GM18505 (cell line): ENCODE measurements at regions not wholly inside any gene's neighbourhood (a gene's known extent, or its start where the extent isn't known, plus 50 kb on each side); places are given as distances from the start of the nearest gene placed in this dataset.
"Not testable (repeated sequence)": the region's sequence is repeated elsewhere in the genome, so short reads cannot be mapped to it uniquely, and the experiment has no call there.

Experiments used
- ATAC-seq: cut with Tn5 transposase; IDR thresholded peaks from one replicate; pipeline ENCODE4 v1.9.1; 2021; ENCODE audit not compliant: unreplicated experiment
- POLR2A ChIP-seq: IDR thresholded peaks from 4 replicates; pipeline ENCODE4 v1.6.1; 2011; ENCODE audit warnings: borderline replicate concordance; ENCODE audit not compliant: insufficient read depth, insufficient read length; ENCODE audit errors: extremely low read depth

DNA sequence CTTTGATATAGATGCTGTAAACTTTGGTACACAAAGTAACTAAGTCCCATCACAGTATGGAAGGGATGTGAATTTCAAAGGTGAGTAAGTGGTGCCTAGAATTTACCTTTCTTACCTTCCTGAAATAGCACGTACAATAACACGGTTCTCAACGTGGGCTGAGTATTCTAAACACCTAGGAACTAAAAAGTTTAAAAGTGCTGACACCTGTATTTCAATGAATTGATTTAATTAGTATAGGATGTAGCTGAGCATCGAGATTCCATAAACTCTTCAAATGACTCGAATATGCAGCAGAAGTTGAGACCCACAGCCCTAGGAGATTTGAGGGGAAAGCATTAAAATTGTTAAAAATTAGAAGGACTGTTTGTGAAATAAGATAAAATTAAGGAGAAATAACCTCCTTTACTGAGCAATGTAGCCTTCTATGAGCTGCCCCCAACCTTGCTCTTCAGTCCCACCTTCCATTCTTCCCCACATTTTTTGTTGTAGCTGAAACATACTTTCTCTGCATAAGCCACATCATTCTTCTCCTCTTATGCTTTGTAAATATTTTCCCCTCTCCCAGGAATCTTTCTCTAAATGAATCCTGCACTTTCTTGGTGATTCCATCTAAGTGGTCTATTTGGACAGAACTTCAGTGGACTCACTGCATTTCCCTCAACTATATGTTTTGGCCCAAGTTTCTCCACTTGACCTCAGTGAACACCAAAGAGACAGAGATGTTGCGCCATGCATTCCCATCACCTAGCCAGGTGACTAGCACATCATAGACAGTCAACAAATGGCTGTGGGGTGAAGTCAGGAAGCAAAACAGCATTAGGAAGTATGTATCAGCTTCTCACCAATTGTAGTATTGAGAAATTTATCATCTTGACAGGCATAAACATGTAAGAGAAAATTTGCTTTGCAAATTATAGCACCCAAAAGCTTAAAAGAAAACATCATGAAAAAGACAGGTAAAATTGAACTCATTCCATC is 156.5 kb upstream of the TAS2R1 start:
- no peak for ATAC-seq
- TF ChIP-seq POLR2A = no peak

GRCh38 chr5:9785751-9786150 is 155.6 kb upstream of the TAS2R1 start:
- TF ChIP-seq POLR2A = no peak
- no peak for ATAC-seq

- no peak for TF ChIP-seq POLR2A
- ATAC-seq = no peak
Observed at GRCh38 chr5:9784231-9784630, 154.1 kb upstream of the TAS2R1 start.

- ATAC-seq = no peak
Observed at GRCh38 chr5:9782826-9783560, 152.8 kb upstream of the TAS2R1 start.

GRCh38 chr5:9781890-9782289 is 151.7 kb upstream of the TAS2R1 start:
- TF ChIP-seq POLR2A = no peak
- no peak for ATAC-seq

More at GRCh38 chr5:9782826-9783560, 152.8 kb upstream of the TAS2R1 start:
- no peak for TF ChIP-seq POLR2A

GRCh38 chr5:9781275-9781674 is 151.1 kb upstream of the TAS2R1 start:
- ATAC-seq = no peak
- no peak for TF ChIP-seq POLR2A

- no peak for TF ChIP-seq POLR2A
- no peak for ATAC-seq
Observed at GRCh38 chr5:9780501-9780900, 150.3 kb upstream of the TAS2R1 start.

- no peak for TF ChIP-seq POLR2A
- no peak for ATAC-seq
Observed at GRCh38 chr5:9776525-9776924, 146.4 kb upstream of the TAS2R1 start.

DNA sequence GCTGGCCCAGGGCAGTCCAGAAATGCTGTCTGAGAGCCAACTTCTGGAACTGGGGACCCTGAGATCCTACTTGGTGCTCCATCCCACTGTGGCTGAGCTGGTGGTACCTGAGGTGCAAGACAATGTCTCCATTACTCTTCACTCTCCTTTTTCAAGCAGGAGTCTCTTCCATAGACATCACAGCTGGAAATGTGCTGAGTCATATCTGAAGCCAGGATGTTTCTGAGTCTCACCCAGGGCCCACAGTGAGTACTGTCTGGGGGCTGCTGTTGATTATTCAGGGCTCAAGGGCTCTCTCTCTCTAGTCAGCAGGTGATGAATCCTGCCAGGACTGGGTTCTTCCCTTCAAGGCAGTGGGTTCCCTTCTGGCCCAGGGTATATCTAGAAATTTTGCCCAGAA is 145.2 kb upstream of the TAS2R1 start:
- no peak for TF ChIP-seq POLR2A
- no peak for ATAC-seq

DNA sequence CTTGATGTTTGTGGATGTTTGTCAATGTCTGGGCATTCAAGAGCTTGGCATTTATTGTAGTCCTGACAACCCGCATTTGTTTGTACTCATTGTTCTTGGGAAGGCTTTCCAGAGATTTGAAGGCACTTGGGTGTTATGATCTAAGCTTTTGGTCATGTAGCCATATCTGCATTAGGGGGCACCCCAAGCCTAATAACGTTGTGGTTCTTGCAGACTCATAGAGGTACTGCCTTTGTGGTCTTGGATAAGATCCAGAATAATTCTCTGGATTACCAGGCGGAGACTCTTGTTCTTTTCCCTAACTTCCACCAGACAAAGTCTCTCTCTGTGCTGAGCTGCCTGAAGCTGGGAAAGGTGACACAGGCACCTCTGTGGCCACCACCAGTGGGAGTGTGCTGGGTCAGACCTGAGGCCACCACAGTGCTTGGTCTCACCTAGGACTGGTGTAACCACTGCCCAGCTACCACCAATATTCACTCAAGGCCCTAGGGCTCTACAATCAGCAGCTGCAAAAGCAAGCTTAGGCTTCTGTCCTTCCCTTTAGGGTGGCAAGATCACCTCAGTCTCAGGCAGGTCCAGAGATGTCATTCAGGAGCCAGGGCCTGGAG is 144.4 kb upstream of the TAS2R1 start:
- no peak for TF ChIP-seq POLR2A
- no peak for ATAC-seq

- no peak for ATAC-seq
- TF ChIP-seq POLR2A = no peak
Observed at GRCh38 chr5:9771079-9771478, 140.9 kb upstream of the TAS2R1 start.

GRCh38 chr5:9766581-9766980 is 136.4 kb upstream of the TAS2R1 start:
- no peak for TF ChIP-seq POLR2A
- no peak for ATAC-seq

DNA sequence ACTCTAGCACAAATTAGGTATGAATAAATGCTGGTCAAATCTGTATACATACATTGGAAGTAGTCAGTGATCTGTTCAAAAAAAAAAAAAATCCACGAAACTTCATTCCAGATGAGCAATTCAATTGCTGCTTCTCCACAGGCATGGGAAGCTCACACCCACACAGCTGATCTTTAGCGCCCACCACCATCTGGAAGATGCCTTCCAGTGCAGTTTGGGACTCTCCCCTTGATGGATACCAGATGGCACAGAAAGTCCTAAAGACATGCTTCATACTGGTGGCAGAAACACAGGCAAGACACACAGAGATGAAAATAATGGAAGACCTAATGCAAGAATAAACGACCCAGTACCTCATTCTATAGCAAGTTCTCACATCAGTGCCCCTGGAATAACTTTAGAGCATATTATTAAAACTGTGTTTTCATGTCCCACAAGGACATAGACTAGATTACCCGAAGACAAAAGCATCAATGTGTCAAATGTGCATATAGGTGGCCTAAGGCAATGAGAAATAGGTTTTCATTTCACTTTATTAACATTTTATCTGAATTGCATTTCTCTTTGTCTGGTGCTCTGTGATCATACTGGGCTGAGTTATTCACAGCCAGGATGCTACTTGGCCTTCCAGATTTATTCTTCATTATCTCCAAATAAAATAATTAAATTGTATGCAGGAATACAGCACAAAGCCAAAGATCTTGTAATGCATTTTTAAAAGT is 135.4 kb upstream of the TAS2R1 start:
- TF ChIP-seq POLR2A = no peak
- ATAC-seq = no peak

DNA sequence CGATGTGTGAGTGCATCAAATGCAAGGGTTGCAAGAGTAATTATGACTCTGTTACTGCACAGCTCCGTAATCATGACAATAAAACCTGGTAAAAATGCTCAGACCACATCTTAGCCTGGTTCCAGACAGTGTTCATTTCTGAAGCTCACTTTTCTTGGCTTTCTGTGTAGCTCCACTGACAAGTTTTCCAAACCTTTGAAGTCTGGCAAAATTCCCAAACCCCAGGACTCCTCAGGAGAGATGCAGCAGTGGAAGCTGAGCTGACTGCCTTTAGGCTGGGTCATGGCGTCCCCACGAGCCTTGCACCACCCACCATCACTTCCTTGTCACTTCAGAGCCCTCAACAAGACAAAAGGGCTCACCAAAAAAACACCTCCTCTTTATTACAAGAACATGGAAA is 131.6 kb upstream of the TAS2R1 start:
- TF ChIP-seq POLR2A = no peak
- no peak for ATAC-seq

GRCh38 chr5:9752670-9753069 is 122.5 kb upstream of the TAS2R1 start:
- ATAC-seq = not testable (repeated sequence)
